ENCODE measurements at regions not wholly inside any gene's neighbourhood (a gene's known extent, or its start where the extent isn't known, plus 50 kb on each side); places are given as distances from the start of the nearest gene placed in this dataset.
"Not testable (repeated sequence)": the region's sequence is repeated elsewhere in the genome, so short reads cannot be mapped to it uniquely, and the experiment has no call there.

DNA sequence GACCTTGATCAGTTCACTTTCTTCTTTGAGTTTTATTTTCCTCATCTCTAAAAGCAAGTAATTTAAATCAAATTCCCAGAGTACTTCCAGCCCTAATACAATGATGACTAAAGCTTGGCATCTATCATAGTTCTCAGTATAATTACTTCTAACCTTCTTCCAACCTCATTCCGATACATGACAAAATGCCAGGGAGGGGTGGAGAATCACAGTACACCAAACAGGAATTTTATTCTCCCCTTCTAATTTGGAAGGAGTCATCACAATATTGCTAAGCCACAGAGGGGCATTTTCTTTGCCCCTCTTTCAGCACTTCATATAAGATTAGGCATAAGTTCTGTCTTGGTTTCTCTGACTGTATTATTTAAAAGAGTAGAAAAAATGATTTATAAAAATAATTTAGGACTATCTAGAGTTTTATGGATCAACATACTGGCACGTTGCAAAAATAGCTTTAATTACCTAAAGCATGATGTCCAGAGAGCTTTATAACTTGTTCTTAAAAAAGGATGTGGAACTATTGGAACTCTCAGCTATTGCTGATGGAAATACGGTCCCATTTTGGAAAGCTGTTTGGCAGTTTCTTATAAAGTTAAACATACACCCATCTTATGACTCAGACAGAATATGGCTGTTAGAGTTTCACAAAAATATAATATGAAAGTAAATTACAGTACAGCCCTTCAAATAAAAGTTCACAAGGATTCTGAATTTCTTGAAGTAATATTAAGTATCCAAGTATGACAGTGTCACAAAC, 86.9 kb upstream of the UBE2E2 start:
- DNase-seq = no peak

DNA sequence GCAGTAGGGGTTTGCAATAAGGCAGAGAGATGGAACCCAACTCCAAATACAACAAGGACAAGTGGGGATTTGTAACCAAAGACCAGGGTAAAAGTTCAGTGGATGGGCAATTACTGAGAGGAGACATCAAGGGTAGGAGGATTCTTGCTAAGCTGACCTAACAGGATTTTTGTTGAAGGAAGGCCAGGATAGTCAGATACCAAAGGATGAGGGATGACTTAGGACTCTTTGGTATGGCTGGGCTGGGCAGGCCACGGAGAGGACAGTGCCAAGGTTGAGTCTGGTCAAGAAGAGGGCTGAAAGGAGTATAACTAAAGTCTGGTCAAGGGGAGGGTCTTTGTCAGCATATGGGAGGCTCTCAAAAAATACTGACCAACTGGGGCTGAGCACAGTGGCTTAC, 85.3 kb upstream of the UBE2E2 start:
- DNase-seq = no peak

DNA sequence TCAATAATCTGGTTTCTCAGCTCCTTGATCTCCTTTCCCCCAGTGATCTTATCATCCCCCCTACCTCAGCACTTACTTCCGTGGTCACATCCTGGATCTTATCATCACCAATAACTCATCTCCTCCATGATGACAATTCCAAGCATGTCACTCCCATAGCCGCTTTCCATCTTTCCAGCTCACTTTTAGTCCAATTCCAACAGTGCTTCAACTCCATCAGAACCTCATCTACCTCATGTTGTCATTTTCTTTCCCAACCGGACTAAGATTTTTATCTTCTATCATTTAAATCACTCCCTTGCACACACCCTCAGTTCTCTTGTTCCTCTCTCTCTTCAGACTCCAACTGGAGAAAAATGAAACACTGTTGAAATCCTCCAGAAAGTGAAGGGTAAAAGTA, 75.9 kb upstream of the UBE2E2 start:
- DNase-seq = no peak

DNA sequence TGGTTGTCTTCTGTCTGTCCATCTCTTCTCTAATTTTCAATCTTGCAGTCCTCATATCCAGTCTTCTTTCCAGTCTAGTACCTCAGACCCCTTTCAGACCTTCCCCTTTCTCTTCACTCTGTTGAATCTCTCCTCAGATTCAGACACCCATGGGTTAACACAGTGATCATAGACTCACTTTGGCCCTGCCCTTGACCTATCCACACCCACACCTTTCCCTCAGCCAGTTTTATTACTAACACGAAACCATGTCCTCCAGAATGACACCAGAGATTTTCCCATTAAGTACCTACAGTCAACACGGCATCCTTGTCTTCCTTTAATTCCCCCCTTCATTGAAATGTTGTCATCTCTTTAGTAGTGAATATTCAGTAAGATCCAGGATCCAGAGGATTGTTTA, 74.5 kb upstream of the UBE2E2 start:
- no peak for DNase-seq

DNA sequence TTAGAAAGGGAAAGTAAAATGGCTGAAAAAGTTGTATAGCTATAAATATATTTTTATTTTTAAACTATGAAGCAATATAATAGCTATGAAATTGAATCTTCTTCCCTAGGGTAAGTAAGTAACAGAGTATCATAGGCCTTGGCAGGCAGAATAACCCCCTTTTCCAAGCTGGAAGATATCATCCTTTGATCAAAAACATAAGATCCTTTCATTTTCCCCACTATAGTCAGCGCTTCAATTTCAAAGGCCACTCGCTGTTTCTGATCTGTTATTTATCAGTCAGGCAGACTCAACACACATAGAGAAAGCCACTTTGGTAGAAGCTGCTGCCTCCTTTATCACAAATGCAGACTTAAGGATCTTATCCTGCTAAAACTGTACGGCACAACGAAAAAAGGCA, 74.0 kb upstream of the UBE2E2 start:
- no peak for DNase-seq

DNA sequence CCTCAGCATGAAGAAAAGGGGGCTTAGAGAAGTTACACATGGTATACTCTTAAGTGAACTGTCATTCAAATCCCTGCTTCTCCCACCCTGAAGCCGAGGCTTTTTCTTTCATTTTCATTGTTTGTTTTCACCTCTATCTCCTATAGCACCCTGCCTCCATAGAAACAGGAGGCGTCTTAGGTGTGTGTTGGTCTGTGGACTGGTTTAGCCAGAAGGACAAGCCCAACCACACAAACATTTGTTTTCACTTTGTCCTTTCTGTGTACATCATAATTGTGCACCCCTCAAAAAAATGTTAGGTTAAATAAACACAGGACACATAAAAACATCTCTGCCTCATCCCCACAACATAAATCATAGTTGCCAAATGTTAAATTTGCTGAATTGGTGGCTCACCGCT, 73.3 kb upstream of the UBE2E2 start:
- DNase-seq = no peak

DNA sequence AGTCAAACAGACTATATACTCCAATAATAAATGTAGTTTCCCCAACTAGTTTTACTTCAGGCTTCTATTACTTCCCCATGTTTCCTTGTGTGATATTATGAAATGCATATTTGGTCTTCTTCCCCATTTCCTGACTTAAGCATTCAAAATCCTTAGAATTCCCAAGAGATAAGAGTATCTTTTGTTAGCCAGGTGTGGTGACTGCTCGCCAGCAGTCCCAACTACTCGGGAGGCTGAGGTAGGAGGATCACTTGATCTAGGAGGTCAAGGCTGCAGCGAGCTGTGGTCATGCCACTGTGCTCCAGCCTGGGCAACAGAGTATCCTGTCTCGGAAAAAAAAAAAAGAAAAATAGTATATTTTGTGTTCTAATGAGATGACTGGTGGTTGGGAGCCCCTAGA, 72.7 kb upstream of the UBE2E2 start:
- DNase-seq = no peak

DNA sequence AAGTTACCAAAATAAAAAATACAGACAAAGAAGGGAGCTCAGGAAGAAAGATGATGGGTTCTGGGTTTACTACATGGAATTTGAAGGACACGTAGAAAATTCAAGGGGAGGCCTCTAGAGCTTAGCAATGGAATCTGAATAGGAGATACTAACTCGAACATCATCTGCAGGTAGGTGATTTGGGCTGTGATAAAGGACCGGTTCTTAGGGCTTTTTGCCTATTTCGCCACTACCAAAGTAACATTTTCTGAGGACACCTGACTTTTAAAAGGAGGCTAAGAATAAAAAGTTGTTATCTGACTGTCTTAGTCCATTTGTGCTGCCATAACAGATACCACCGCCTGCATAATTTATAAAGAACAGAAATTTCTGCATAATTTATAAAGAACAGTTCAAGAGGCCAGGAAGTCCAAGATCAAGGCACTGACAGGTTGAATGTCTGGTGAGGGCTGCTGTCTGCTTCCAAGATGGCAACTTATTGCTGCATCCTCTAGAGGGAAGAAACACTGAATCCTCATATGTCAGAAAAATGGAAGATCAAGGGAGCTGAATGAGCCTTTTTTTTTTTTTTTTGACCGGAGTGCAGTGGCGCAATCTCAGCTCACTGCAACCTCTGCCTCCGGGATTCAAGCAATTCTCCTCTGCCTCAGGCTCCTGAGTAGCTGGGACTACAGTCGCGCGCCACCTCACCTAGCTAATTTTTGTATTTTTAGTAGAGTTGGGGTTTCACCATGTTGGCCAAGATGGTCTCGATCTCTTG, 67.9 kb upstream of the UBE2E2 start:
- no peak for DNase-seq

DNA sequence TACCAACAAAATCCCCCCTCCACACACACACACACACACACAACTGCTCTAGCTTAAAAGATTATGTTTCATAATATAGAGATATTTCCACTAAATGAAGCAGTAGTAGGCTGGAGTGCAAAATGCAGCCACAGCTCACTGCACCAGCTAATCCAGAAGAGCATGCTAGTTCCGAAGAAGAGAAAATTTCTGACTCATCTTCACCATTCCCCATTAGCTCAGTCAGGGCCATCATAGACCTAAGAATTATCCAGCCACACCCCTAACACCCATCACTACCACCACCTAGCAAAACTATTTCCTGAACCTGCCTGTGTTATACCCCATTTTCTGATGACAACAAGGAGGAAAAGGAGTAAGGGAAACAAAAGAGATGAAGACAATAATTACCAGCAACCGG, 67.1 kb upstream of the UBE2E2 start:
- DNase-seq = no peak

DNA sequence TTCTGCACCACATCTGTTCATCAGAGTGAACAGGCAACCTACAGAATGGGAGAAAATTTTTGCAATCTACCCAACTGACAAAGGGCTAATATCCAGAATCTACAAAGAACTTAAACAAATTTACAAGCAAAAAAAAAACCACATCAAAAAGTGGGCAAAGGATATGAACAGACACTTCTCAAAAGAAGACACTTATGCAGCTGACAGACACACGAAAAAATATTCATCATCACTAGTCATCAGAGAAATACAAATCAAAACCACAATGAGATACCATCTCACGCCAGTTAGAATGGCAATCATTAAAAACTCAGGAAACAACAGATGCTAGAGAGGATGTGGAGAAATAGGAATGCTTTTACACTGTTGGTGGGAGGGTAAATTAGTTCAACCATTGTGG, 59.1 kb upstream of the UBE2E2 start:
- DNase-seq = not testable (repeated sequence)

DNA sequence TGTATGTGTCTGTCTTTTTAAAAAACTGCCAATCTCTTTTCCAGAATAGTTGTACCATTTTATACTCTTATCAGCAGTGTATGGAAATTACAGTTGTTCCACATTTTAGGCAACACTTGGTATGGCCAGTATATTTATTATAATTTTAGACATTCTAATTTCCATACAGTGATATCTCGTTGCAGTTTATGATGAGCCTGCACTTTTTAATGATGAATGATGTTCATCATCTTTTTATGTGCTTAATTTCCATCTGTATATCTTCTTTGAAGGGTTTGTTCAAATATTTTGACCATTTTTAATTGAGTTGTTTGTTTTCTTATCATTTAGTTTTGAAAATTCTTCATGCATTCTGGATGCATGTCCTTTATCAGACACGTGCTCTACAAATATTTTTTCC, 57.0 kb upstream of the UBE2E2 start:
- no peak for DNase-seq

DNA sequence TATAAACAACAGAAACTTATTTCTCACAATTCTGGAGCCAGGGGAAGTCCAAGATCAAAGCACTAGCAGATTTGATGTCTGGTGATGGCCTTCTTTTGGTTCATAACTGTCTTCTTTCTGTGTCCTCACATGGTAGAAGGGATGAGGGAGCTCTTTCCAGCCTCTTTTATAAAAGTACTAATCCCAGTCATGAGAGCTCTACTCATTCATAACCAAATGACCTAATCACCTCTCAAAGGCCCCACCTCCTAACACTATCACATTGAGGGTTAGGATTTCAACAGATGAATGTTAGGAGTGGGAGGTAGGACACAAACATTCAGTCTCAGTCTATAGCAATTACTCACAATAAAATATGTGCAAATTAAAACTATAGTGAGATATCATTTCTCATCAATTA, 50.1 kb upstream of the UBE2E2 start:
- no peak for DNase-seq
